Glutamatergic neuron (in vitro differentiated cells): ENCODE measurements at regions not wholly inside any gene's neighbourhood (a gene's known extent, or its start where the extent isn't known, plus 50 kb on each side); places are given as distances from the start of the nearest gene placed in this dataset.

ENCODE experiments used
- DNase-seq: peaks from one replicate; pipeline ENCODE4 v3.0.0; 2022
- H3K27ac Mint-ChIP-seq: one replicate; pipeline ENCODE4 v1.8.0; 2020; ENCODE audit warnings: mild to moderate bottlenecking, mixed read lengths, inconsistent platforms; ENCODE audit not compliant: unreplicated experiment
- H3K27me3 Mint-ChIP-seq: one replicate; pipeline ENCODE4 v1.8.0; 2020; ENCODE audit warnings: mild to moderate bottlenecking, moderate library complexity, mixed read lengths, inconsistent platforms; ENCODE audit not compliant: unreplicated experiment
- H3K36me3 Mint-ChIP-seq: one replicate; pipeline ENCODE4 v1.8.0; 2020; ENCODE audit warnings: mild to moderate bottlenecking, mixed read lengths, inconsistent platforms; ENCODE audit not compliant: unreplicated experiment
- H3K4me1 Mint-ChIP-seq: one replicate; pipeline ENCODE4 v1.8.0; 2020; ENCODE audit warnings: mild to moderate bottlenecking, low read depth, mixed read lengths, inconsistent platforms; ENCODE audit not compliant: unreplicated experiment
- H3K4me3 Mint-ChIP-seq: one replicate; pipeline ENCODE4 v1.8.0; 2020; ENCODE audit warnings: mild to moderate bottlenecking, mixed read lengths, inconsistent platforms; ENCODE audit not compliant: unreplicated experiment
- H3K9me3 Mint-ChIP-seq: one replicate; pipeline ENCODE4 v1.8.0; 2020; ENCODE audit warnings: mild to moderate bottlenecking, moderate library complexity, mixed read lengths, inconsistent platforms; ENCODE audit not compliant: unreplicated experiment
- TF ChIP-seq, protein P1 (sequence below): fragments of 200-600 bp; sonication (generic); IDR thresholded peaks from one replicate; pipeline ENCODE4 v1.5.0; 2021; ENCODE audit not compliant: partially characterized antibody, unreplicated experiment

DNA sequence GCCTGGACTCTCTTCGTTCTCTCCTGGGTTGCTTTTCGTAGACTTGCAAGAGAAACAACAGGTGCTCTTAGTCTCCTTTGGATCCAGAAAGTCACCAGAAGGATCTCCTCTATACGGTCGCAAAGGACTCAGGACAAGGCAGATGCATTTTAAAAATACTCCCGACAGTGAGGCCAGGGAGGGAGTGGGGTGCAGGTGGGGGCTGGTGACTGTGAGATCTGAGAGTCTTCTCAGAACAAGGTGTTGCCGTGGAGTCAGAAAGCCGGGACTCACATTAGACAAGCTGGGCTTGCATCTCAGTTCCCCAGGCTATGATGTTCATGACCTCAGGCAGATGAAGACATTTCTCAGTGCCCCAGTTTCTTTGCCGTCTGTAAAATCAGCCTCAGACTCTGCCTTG lies 507.2 kb downstream of the TCERG1L start:
- Mint-ChIP-seq H3K4me1 (peaks cover 6% of the 10 kb centered on the region), H3K36me3 (no peaks in the 10 kb centered on the region), H3K27me3 (peaks cover 4% of the 10 kb centered on the region), H3K4me3 (no peak overlapping the region), H3K27ac (no peak overlapping the region), H3K9me3 (peaks cover 4% of the 10 kb centered on the region)
- TF ChIP-seq, protein P1, sequence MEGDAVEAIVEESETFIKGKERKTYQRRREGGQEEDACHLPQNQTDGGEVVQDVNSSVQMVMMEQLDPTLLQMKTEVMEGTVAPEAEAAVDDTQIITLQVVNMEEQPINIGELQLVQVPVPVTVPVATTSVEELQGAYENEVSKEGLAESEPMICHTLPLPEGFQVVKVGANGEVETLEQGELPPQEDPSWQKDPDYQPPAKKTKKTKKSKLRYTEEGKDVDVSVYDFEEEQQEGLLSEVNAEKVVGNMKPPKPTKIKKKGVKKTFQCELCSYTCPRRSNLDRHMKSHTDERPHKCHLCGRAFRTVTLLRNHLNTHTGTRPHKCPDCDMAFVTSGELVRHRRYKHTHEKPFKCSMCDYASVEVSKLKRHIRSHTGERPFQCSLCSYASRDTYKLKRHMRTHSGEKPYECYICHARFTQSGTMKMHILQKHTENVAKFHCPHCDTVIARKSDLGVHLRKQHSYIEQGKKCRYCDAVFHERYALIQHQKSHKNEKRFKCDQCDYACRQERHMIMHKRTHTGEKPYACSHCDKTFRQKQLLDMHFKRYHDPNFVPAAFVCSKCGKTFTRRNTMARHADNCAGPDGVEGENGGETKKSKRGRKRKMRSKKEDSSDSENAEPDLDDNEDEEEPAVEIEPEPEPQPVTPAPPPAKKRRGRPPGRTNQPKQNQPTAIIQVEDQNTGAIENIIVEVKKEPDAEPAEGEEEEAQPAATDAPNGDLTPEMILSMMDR = no peak
- DNase-seq = no peak

DNA sequence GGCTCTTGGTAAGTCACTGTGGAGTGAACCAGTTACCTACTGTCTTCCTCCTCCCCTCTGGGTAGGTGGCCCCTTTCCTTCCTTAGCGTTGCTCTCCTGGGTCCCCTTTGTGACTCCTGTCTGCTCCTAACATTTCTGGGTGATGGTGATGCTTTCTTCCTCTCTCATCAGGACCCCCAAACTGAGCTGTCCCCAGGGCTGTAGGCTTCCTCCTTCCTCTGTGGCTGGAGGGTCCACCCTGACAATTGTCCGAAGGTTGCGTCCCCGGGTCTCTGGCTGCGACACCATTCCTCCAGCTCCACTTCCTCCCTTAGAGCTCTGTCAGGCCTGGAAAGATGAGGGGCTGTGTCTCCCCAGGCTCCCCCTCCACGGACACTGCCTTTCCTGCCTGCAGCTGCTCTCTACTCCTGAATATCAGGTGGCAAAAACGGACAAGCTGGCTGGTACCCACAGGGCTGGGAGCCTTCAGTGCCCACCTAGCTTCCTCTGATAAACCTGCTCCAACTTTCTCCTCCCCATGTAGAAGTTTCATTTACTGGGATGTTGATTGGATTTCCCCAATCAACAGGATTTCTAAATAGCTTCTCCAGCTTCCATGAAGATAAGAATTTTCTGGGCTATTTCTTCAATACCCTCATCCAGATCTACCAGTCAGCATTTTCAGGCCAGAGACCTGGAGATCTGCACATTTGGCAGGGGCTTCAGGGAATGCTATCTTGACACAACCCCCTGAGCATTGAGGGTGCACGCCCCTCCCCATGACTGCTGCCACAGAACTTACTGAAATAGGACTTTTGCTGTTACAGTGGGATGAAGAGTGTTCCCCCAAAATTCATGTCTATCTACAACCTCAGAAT lies 506.5 kb downstream of the TCERG1L start:
- Mint-ChIP-seq H3K9me3 (peaks cover 4% of the 10 kb centered on the region), H3K4me1 (peaks cover 6% of the 10 kb centered on the region), H3K27ac (no peak overlapping the region), H3K4me3 (no peak overlapping the region), H3K27me3 (peaks cover 5% of the 10 kb centered on the region), H3K36me3 (no peaks in the 10 kb centered on the region)
- DNase-seq = no peak
- TF ChIP-seq, protein P1 = no peak

DNA sequence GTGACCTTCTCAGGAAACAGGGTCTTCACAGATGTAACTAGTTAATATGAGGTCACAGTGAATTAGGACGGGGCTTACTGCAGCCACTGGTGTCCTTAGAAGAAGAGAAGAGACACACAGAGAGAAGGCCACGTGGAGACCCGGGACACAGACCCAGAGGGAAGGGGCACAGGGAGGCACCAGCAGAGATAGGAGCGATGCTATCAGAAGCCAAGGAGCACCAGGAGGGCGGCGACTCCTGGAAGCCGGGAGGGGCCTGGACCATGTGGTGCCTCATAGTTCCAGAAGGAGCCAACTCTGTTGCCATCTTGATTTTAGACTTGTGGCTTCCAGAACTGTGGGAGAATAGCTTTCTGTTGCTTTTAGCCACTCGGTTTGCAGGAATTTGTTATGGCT lies 505.9 kb downstream of the TCERG1L start:
- H3K4me3 Mint-ChIP-seq = no peak overlapping the region
- TF ChIP-seq, protein P1 = no peak
- peaks cover 4% of the 10 kb centered on the region for H3K9me3 Mint-ChIP-seq
- no peak overlapping the region for H3K27ac Mint-ChIP-seq
- peaks cover 5% of the 10 kb centered on the region for H3K27me3 Mint-ChIP-seq
- no peaks in the 10 kb centered on the region for H3K36me3 Mint-ChIP-seq
- no peak for DNase-seq
- H3K4me1 Mint-ChIP-seq = peaks cover 6% of the 10 kb centered on the region

GRCh38 chr10:130806426-130806825 lies 505.1 kb downstream of the TCERG1L start:
- Mint-ChIP-seq H3K9me3 (peaks cover 4% of the 10 kb centered on the region), H3K27me3 (peaks cover 5% of the 10 kb centered on the region), H3K27ac (no peak overlapping the region), H3K36me3 (no peaks in the 10 kb centered on the region), H3K4me3 (no peak overlapping the region), H3K4me1 (peaks cover 6% of the 10 kb centered on the region)
- TF ChIP-seq, protein P1 = no peak
- no peak for DNase-seq

GRCh38 chr10:130807096-130807495 lies 504.4 kb downstream of the TCERG1L start:
- DNase-seq = no peak
- peaks cover 4% of the 10 kb centered on the region for H3K9me3 Mint-ChIP-seq
- no peak overlapping the region for H3K4me3 Mint-ChIP-seq
- no peaks in the 10 kb centered on the region for H3K36me3 Mint-ChIP-seq
- TF ChIP-seq, protein P1 = no peak
- peak overlapping the region; percentile 12 for H3K27ac Mint-ChIP-seq
- H3K4me1 Mint-ChIP-seq = peaks cover 6% of the 10 kb centered on the region
- peaks cover 5% of the 10 kb centered on the region for H3K27me3 Mint-ChIP-seq
